HG03095 (cell line): ENCODE measurements at regions not wholly inside any gene's neighbourhood (a gene's known extent, or its start where the extent isn't known, plus 50 kb on each side); places are given as distances from the start of the nearest gene placed in this dataset.

Experiments used
- ATAC-seq: cut with Tn5 transposase; IDR thresholded peaks from one replicate; pipeline ENCODE4 v1.9.1; 2021; ENCODE audit warnings: moderate library complexity; ENCODE audit not compliant: unreplicated experiment

GRCh38 chrX:45358392-45358791 lies 157.7 kb upstream of the DIPK2B start:
- no peak for ATAC-seq

- no peak for ATAC-seq
Measured at GRCh38 chrX:45353456-45353855, 152.8 kb upstream of the DIPK2B start.

- no peak for ATAC-seq
Measured at GRCh38 chrX:45352611-45353010, 151.9 kb upstream of the DIPK2B start.

DNA sequence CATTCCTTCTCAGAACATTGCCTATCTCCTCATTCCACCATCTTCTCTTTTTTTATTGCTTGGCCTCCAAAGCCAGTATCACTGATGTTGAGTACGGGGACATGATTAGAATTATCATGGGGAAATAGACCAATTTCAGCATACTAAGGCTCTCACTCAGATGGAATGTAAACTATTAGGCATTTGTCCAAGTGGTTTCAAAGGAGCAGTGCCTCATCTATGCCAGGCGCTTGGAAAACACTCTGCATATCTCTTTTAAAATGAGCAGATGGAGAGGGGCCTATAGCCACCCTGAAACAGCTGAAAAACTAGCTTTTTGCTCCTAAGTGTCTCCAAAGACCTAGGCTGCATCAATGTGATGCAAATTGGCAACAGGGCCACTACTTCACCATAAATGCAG lies 150.8 kb upstream of the DIPK2B start:
- no peak for ATAC-seq

- no peak for ATAC-seq
Measured at GRCh38 chrX:45348296-45348695, 147.6 kb upstream of the DIPK2B start.

DNA sequence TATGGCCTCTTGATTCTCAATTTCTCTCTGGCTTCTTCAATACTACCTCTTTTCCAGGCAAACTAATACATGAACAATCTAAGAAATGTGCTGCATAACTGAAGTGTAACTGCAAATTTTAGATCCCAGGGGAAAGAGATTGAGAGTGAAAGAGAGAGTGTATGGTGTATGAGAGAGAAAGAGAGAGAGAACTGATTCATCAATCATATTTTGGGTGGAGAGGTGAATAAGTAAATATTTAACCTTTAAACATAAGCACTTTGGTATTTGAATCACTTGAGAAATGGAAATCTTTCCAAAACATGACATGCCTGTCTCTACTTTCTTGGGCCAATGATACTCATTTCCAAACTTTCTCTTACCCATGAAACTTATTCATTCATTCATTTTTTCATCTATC lies 147.2 kb upstream of the DIPK2B start:
- no peak for ATAC-seq

- ATAC-seq = no peak
Measured at GRCh38 chrX:45344594-45344993, 143.9 kb upstream of the DIPK2B start.

DNA sequence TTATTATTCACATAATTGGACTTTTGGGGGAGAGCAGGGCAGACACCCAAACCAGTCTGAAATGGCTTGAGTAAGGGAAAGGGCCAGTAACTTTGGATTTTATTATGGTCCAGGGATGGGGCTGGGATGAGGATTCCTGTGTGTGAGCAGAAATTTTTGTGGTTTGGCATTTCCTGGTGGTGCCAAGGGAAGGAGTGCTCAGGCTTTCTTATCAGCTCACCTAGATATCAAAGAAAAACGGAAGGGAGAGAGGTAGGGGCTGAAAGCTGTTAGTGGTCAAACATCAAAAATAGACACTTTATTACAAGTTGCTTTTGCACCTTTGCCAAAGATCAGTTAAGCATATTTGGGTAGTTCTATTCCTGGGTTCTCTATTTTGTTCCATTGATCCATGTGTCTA lies 128.5 kb upstream of the DIPK2B start:
- no peak for ATAC-seq

- no peak for ATAC-seq
Measured at GRCh38 chrX:45324941-45325340, 124.3 kb upstream of the DIPK2B start.

- no peak for ATAC-seq
Measured at GRCh38 chrX:45323387-45323786, 122.7 kb upstream of the DIPK2B start.

- ATAC-seq = no peak
Measured at GRCh38 chrX:45322820-45323219, 122.1 kb upstream of the DIPK2B start.

DNA sequence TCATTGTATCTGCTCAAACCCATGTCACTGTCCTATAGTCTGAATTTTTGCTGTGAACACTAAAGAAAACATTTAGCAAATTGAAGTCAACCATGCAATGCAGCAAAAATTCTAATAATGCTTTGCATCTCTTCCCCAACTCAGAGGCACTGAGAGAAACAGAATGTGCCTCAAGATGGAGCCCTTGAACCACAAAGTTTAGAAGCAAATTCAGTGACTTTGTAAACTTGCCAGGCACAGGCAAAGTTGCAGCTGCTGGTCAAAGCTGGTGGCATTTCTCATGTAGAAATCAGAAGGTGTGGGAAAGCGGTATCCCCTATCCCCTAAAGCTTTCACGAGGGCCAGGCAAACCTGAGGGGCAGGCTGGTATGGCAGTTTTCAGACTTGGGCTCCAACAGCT lies 121.7 kb upstream of the DIPK2B start:
- ATAC-seq = no peak

DNA sequence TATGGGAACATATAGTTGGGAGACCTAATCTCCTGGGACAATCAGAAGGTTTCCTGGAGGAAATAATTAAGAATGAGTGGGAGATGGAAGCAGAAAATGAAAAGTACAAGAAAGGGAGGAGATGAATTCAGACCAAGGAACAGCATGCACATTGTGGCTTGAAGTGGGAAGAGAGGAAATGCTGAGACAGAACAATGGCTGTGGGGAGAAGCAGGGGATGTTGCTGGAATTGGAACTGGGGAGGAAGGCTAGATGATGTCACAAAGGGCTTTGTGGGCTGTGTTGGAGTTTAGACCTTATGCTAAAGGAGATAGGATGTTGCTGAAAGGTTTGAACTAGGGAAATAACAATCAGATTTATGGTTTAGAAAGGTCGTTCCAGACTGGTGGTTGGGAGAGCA lies 119.5 kb upstream of the DIPK2B start:
- ATAC-seq = no peak

DNA sequence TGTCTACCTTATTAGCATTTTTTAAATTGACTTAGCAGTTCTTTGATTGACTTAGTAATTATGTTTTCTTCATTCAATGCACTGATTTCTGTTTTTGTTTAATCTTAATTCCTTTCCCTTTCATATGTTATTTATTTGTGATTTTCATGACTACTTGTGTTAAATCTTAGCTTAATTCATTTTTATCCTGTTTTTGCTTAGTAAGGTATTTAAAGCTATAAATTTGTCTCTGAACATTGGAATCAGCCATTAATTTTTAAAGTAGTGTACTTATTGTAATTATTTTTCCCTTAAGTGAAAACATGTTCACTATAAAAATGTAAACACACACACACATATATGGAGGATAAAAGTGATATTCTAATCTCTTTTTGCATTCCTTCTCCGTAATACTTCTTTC lies 109.1 kb upstream of the DIPK2B start:
- ATAC-seq = no peak

DNA sequence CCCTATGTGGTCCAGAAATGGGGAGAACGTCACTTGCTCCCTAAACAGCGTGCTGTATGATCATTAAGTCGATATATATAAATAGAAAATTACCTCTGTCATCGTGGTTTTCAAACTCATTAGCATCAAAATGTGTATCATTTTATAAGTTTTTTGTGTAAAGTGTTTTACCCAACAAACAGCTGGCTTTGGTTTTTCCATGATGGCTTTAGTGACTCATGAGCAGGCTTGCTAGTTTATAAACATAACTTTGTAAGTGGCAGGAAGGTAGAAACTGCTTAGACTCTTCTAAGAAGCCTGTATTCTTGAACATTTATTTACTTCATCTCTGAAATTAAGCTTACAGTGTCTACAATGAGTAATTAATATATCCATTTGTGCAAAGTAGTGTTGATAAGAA lies 108.4 kb upstream of the DIPK2B start:
- no peak for ATAC-seq

- ATAC-seq = no peak
Measured at GRCh38 chrX:45306794-45307193, 106.1 kb upstream of the DIPK2B start.

GRCh38 chrX:45300638-45301037 lies 100.0 kb upstream of the DIPK2B start:
- no peak for ATAC-seq

DNA sequence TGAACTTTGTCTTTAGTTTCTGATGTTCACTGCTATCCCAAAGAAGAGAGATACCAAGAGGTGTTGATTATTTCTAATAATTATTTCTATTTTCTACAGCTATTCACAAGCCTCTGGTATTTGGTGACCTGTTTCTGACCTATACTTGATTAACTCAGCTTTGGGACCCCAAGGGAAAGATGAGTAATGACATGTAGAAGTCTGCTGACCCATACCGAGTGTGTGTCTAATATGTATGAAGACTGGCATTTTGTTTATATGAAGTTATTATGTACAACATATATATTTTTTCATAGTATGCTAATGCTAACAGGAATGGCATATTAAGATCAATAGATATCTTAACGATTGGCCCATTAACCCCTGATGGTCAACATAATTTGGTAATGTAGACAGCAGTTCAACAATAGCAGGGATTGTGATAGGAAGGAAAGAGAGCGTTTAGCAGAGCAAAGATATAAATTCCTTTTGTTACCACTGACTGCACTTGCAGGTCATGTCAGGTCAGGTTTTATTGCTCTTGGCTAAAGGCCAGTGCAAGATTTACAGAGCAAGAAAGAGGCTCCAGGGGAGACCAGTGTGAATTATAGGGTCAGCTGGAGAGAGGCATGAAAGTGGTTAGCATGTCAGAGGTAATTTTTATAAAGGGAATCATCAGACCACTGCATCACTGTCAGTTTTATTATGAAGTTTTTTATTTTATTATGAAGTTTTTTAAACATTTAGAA lies 94.7 kb upstream of the DIPK2B start:
- ATAC-seq = no peak

DNA sequence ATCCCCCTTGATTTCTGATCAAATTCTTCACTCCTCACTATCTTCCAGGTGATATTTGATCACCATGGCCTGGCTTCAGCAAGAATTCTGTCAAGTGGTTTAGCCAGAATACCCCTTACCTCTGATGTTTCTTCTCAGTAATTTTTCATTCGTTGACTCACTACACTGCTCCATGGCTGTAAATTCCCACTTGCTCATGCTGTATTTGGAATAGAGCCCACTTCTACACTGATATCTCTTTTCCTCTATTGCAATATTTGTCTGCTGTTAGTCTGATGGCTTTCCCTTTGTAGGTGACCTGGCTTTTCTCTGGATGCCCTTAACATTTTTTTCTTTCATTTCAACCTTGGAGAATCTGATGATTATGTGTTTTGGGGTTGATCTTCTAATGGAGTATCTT lies 73.9 kb upstream of the DIPK2B start:
- no peak for ATAC-seq

DNA sequence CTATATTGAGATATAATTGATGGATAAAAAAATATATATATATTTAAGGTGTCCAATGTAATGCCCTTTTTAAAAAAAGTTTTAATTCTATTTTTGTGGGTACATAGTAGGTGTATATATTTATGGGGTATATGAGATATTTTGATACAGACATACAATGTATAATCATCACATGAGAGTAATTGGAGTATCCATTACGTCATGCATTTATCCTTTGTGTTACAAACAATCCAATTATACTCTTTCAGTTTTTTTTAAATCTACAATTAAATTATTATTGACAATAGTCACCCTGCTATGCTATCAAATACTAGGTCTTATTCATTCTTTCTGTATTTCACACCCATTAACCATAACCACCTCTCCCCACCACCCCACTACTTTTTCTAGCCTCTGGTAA lies 66.3 kb upstream of the DIPK2B start:
- ATAC-seq = no peak

DNA sequence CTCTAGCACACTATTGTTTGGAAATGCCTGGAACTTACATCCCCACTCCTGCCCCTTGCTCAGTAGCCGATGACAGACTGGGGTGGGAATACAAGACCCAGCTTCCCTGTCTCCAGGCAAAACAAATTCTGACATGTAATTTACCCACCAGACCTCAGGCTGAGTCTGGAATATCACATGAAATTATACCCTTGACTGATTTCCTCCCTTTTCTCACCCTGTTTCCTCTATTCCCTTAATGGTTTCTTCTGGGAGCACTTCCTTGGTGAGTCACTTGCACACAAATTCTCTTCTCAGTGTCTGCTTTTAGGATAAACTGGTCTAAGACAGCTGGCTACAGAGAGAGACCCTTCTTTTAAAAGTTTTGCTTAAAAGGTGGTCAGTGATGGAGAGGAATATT lies 65.8 kb upstream of the DIPK2B start:
- ATAC-seq = no peak

- ATAC-seq = no peak
Measured at GRCh38 chrX:45264865-45265264, 64.2 kb upstream of the DIPK2B start.

GRCh38 chrX:45261471-45261870 lies 60.8 kb upstream of the DIPK2B start:
- no peak for ATAC-seq
